ENCODE measurements at regions not wholly inside any gene's neighbourhood (a gene's known extent, or its start where the extent isn't known, plus 50 kb on each side); places are given as distances from the start of the nearest gene placed in this dataset.

GRCh38 chr6:76708641-76709331 lies 636.3 kb upstream of the IMPG1 start:
- no peak overlapping the region for H3K27ac ChIP-seq
- H3K4me3 ChIP-seq, result no peak overlapping the region
- no peak for DNase-seq (ENCODE audit: low spot score)
- TF ChIP-seq CTCF (IDR thresholded peaks at IDR 0.05), result no peak
- H3K4me1 ChIP-seq (ENCODE audit: control insufficient read depth in 1 of 2, low read depth in 2 of 2), result no peaks in the 10 kb centered on the region
- H3K27me3 ChIP-seq (replicated peaks; ENCODE audit: insufficient read depth), result no peaks in the 10 kb centered on the region
- H3K9me3 ChIP-seq, result no peaks in the 10 kb centered on the region
- H3K36me3 ChIP-seq, result no peaks in the 10 kb centered on the region
- ATAC-seq (ENCODE audit: insufficient number of reproducible peaks, low FRiP score, low read depth), result no peak

- TF ChIP-seq CTCF (IDR thresholded peaks at IDR 0.05), result no peak
Measured at GRCh38 chr6:76707630-76708029, 635.2 kb upstream of the IMPG1 start.

GRCh38 chr6:76706631-76707030 lies 634.2 kb upstream of the IMPG1 start:
- ATAC-seq (ENCODE audit: insufficient number of reproducible peaks, low FRiP score, low read depth) (no peak), DNase-seq (ENCODE audit: low spot score) (no peak)
- Histone ChIP-seq H3K27me3 (replicated peaks; ENCODE audit: insufficient read depth) (no peaks in the 10 kb centered on the region), H3K27ac (no peak overlapping the region), H3K4me1 (ENCODE audit: control insufficient read depth in 1 of 2, low read depth in 2 of 2) (peaks cover 0 to 5% of the 10 kb centered on the region in 2 donors), H3K9me3 (no peaks in the 10 kb centered on the region), H3K4me3 (no peak overlapping the region), H3K36me3 (no peaks in the 10 kb centered on the region)
- TF ChIP-seq CTCF (IDR thresholded peaks at IDR 0.05), result no peak

More at GRCh38 chr6:76707630-76708029, 635.2 kb upstream of the IMPG1 start:
- Histone ChIP-seq H3K27ac (no peak overlapping the region), H3K36me3 (no peaks in the 10 kb centered on the region), H3K4me3 (no peak overlapping the region), H3K4me1 (ENCODE audit: control insufficient read depth in 1 of 2, low read depth in 2 of 2) (no peaks in the 10 kb centered on the region), H3K27me3 (replicated peaks; ENCODE audit: insufficient read depth) (no peaks in the 10 kb centered on the region), H3K9me3 (no peaks in the 10 kb centered on the region)
- ATAC-seq (ENCODE audit: insufficient number of reproducible peaks, low FRiP score, low read depth) (no peak), DNase-seq (ENCODE audit: low spot score) (no peak)

- Histone ChIP-seq H3K27ac (no peak overlapping the region), H3K36me3 (no peaks in the 10 kb centered on the region), H3K4me1 (ENCODE audit: control insufficient read depth in 1 of 2, low read depth in 2 of 2) (peaks cover 0 to 7% of the 10 kb centered on the region in 2 donors), H3K9me3 (no peaks in the 10 kb centered on the region), H3K4me3 (no peak overlapping the region), H3K27me3 (replicated peaks; ENCODE audit: insufficient read depth) (no peaks in the 10 kb centered on the region)
- DNase-seq (ENCODE audit: low spot score), result no peak
- TF ChIP-seq CTCF (IDR thresholded peaks at IDR 0.05), result no peak
- ATAC-seq (ENCODE audit: insufficient number of reproducible peaks, low FRiP score, low read depth), result no peak
Measured at GRCh38 chr6:76706086-76706485, 633.6 kb upstream of the IMPG1 start.

GRCh38 chr6:76703786-76704185 lies 631.3 kb upstream of the IMPG1 start:
- no peak overlapping the region for H3K4me3 ChIP-seq
- ATAC-seq (ENCODE audit: insufficient number of reproducible peaks, low FRiP score, low read depth) (no peak), DNase-seq (ENCODE audit: low spot score) (no peak)
- TF ChIP-seq CTCF (IDR thresholded peaks at IDR 0.05), result no peak
- no peaks in the 10 kb centered on the region for H3K9me3 ChIP-seq
- no peak overlapping the region for H3K27ac ChIP-seq
- no peaks in the 10 kb centered on the region for H3K36me3 ChIP-seq
- H3K4me1 ChIP-seq (ENCODE audit: control insufficient read depth in 1 of 2, low read depth in 2 of 2), result peaks cover 0 to 7% of the 10 kb centered on the region in 2 donors
- H3K27me3 ChIP-seq (replicated peaks; ENCODE audit: insufficient read depth), result no peaks in the 10 kb centered on the region

All from thoracic aorta (tissue), 2 donors.